ENCODE measurements at regions not wholly inside any gene's neighbourhood (a gene's known extent, or its start where the extent isn't known, plus 50 kb on each side); places are given as distances from the start of the nearest gene placed in this dataset.
"Not testable (repeated sequence)": the region's sequence is repeated elsewhere in the genome, so short reads cannot be mapped to it uniquely, and the experiment has no call there.

DNA sequence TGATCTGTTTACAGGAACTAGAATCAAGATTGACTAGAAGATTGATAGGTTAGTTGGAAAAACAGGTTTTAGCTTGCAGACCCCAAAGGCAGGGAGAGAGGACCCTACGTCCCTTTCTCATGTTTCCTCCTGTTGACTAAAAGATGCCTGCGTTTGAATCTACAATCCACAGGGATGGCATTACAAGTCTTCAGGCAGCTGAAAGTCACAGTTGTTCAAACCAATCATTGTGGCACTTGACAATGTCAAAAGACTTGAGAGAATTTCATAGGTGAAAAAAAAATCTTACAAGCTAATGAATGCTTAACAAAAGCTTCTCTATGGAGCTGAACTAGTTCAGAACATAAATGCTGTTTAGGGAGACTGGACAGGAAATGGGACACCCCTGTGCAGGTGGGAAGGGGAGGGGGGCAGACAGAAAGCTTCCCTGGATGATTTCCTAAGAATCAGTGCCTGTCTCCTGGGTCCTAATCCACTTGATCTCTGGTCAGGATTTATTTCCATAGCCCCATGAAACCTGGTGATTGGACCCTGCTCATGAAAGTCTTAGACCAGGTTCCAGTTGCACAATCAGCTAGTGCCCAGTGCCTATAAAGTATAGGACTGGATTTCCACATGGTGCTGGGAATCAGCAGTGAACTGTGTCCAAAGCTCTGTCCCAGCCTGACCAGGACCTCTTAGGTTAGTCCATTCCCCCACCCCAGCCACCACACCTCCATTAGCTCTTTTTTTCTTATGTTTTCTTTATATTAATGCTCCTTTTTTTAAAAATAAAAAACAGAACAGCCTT lies 91.6 kb upstream of the BCAR3 start:
- no peak for DNase-seq (ENCODE audit: low spot score)

GRCh38 chr1:93771843-93772242 lies 90.2 kb upstream of the BCAR3 start:
- DNase-seq (ENCODE audit: low spot score) = no peak

DNA sequence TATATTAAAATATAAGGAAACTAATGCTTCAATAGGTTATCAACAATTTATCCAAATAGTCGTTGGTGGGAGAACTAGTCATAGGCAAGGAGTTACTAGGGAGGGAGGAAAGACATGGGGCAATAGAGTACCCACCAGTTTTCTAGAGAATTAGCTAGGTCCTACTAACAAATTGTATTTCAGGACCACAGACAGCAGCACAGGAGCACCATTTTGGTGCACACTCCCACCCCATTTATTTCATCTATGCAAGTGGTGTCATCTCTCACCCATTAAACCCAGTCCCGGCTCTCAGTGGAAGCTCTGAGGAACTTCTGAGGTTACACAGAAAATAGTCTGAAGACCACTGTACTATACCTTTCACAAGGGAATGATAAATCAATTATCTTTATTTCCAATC lies 89.0 kb upstream of the BCAR3 start:
- no peak for DNase-seq (ENCODE audit: low spot score)

DNA sequence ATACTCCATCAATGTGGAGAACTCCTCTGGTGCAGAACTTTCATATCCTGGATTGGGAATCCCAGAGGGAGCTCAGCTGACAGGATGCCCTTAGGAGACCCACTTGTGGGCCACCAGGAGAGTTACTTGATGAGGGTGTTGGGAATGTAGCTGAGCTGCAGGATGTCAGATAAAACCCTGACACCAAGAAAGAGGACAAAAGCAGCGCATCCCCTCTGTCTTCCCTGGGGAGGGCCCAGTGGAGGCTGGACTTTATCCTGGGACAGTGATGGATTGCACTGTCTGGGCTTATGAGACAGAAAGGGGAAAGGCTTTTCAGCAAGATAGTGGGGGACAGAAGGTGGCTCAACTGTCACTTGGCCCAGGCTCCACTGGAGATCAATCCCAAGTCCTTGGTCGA lies 88.1 kb upstream of the BCAR3 start:
- DNase-seq (ENCODE audit: low spot score) = no peak

GRCh38 chr1:93768380-93768863 lies 86.8 kb upstream of the BCAR3 start:
- DNase-seq (ENCODE audit: low spot score) = no peak

- DNase-seq (ENCODE audit: low spot score) = no peak
Observed at GRCh38 chr1:93766451-93766850, 84.8 kb upstream of the BCAR3 start.

DNA sequence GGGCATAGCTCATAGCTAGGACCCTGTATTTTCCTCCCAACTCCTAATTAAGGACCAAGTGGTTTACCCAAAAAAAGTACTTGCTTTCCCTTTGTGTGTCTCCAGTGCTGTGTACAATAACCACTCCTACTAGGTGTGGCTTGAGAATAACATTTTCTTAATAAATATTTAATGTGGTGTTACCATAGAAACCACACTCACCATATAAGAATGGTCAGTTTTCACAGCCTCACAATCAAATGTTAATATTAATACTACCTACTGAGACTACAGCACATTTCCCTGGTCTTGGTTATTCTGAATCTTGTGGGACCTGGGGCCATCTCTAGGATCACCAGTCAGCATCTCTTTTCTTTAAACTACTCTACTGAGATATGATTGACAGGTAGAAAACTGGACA lies 83.5 kb upstream of the BCAR3 start:
- no peak for DNase-seq (ENCODE audit: low spot score)

DNA sequence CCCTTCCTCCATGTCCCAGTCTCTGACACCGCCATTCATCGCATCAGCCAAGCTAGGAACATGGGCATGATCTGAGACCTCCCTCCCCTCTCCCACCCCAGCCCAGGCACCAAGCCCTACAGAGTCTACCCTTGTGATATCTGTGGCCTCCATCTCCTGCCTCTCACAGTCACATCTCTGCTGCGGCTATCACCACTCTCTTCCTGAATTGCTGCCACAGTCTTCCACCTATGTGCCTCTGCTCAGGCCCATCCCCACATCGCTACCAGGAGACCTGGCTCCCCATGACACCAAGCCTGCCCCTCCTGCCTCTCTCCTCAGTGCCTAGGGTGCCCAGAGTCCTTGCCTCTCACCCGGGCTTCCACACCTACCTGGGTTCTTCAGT lies 82.7 kb upstream of the BCAR3 start:
- no peak for DNase-seq (ENCODE audit: low spot score)

DNA sequence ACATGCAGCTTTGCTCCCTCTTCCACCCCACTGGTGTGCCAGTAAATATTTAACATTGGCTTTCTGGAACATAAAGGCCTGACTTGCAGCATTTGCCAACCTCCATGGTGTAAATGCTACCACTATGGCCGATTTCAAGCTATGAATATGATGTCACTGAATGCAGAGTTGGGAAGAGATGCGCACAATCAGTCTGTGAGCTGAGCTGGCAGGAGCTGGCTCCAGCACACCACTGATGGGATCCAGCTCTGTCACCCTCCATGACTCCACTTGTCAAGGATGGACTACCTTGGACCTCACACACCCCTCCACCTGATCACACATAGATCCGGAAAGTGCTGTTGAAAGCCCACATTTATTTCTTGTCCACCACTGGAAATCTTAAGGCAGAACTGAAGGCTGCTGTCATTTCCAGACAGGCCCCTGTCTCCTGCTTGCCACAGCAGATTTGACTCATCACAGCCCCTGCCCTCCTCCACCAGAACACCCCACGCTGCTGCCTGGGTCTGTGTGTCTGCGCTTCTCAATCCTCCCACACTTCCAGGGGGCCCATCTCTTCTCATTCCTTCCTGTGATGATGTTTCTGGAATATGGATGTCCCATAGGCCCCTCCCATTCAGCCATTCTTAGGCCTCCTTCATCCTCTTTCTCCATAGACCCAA lies 82.2 kb upstream of the BCAR3 start:
- DNase-seq (ENCODE audit: low spot score) = no peak

DNA sequence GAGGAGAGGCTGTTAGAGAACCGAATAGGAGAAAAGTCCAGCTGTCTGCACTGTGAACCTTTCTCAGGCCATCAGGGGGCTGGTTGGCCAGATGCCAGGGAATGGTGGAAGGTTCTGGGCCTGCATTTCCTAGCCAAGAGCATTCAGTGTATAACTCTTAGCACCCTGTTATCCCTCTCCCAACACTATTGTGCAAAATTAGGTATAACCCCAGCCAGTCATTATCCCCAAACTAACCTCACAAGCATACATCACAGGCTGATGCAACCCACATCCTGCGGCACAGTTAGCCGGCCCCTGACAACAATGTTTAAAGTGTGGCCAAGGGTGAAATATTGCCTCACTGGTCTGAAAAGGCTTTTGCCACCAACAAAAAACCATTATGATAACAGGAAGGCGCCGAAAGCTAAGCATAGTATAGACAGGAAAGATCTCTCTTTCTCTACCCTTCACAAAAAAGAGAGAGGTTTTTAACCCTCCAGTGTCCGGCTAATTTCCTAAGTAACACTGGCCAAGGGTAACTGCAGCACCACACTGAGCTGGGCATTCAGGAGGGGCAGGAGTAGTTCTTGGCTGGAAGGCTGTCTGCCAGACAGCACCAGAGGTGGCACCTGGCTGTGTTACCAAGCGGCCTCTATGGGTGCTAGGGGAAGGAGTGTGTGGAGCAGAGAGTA lies 77.3 kb upstream of the BCAR3 start:
- DNase-seq (ENCODE audit: low spot score) = no peak

- DNase-seq (ENCODE audit: low spot score) = no peak
Observed at GRCh38 chr1:93757256-93758036, 75.8 kb upstream of the BCAR3 start.

DNA sequence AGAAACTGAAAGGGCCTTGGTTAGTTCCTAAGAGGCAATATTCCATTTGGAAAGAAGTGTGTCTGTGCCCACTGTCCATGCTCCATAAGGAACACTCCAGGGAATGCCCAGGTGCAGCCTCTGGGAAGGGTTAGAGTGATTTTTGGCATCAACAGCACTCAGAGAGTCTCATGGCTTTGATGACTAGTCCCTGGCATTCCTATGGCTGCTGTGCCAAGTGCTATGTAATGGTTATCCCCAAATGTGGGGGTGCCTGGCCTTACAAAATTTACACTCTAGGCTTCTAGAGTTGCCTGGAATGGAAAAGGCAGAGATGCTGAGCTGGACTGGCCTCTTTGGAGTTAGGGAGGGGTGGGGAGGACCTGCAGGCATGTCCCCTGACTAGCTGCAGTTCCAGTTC lies 75.0 kb upstream of the BCAR3 start:
- no peak for DNase-seq (ENCODE audit: low spot score)

DNA sequence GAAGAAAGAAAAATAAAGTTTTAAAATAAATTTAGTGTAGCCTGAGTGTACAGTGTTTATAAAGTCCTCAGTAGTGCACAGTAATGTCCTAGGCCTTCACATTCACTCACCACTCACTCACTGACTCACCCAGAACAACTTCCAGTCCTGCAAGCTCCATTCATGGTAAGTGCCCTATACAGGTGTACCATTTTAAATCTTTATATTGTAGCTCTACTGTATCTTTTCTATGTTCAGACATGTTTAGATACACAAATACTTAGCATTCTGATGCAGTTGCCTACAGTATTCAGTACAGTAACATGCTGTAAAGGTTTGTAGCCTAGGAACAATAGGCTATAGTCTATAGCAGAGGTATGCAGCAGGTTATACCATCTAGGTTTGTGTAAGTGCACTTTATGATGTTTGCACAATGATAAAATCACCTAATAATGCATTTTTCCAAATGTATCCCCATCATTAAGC lies 73.6 kb upstream of the BCAR3 start:
- DNase-seq (ENCODE audit: low spot score) = not testable (repeated sequence)

DNA sequence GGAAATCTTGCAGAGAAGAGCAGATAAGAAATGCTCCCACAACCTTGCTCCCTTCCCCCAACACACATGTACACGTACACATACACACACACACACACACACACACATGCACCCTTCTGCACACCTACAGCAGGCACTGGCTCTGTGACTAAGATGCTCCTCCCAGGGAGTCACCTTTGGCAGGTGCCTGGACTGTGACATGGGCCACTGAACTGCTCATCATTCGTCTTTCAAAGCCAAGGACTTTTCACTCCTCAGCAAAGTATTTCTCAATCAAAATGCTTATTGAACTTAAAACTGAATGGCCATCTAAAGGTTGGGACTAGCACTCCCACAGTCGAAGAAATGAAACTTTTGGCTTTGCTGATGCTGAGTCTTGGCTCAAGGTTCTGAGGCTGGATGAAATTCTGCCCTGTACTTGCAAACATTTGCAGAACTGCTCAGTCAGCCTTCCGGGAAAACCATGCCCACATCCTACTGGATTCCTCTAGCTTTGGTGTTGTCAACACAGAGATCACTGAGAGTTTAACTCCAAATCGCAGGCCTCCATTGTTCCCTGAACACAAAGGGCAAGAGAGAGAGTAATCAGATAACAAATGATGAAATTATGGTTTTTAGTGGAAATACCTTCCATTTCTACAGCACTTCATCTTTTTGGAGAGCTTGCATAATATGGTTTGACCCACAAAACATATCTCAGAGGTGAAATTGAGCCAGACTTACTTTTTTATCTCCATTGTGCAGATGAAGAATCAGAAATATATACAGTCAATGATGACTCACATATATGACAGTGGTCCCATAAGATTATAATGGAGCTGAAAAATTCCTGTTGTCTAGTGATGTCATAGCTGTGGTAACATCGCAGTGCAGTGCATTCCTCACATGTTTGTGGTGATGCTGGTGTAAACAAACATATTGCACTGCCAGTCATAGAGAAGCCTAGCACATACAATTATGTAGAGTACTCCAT lies 72.4 kb upstream of the BCAR3 start:
- no peak for DNase-seq (ENCODE audit: low spot score)

- no peak for DNase-seq (ENCODE audit: low spot score)
Observed at GRCh38 chr1:93751377-93752250, 70.0 kb upstream of the BCAR3 start.

DNA sequence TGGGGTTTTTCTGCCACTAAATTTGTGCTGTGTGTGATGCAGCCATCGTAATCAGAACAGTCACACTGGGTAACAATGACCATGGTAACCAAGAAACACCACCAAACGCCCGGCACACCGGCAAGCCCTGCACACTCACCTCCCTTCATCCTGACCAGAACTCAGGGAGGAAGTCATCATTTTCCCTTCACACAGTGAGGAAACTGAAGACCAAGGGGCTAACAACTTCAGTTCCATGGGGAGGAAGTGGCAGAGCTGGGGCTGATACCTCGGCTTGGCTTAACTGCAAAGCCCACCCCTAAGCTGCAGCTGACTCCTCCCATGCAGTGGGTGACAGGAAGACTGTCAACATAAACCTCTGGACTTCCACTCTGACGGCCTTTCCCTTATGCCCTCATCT lies 69.3 kb upstream of the BCAR3 start:
- no peak for DNase-seq (ENCODE audit: low spot score)

- DNase-seq (ENCODE audit: low spot score) = no peak
Observed at GRCh38 chr1:93749894-93750301, 68.3 kb upstream of the BCAR3 start.

- no peak for DNase-seq (ENCODE audit: low spot score)
Observed at GRCh38 chr1:93749487-93749886, 67.8 kb upstream of the BCAR3 start.

- DNase-seq (ENCODE audit: low spot score) = no peak
Observed at GRCh38 chr1:93746021-93746812, 64.6 kb upstream of the BCAR3 start.
